ENCODE measurements at regions not wholly inside any gene's neighbourhood (a gene's known extent, or its start where the extent isn't known, plus 50 kb on each side); places are given as distances from the start of the nearest gene placed in this dataset.

DNA sequence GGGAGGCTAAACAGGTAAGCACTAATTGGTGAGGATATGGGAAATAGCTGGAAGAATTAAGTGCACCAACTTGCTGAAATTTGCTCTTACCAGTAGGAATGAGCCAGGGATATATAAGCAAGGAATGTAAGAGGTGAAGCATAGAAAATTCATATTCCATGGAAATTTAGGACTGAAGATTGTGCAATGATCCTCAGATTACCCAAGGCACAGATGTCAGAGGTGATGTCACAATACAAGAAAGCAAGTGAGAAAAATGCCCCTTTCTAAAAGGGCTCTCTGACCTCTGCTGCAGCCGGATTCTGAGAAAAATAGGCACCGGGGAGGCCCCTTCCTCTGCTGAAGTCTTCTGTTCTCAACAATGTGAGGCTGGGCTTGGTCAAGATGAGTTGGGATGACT lies 112.3 kb upstream of the ZNF678 start:
- TF ChIP-seq, protein P1, sequence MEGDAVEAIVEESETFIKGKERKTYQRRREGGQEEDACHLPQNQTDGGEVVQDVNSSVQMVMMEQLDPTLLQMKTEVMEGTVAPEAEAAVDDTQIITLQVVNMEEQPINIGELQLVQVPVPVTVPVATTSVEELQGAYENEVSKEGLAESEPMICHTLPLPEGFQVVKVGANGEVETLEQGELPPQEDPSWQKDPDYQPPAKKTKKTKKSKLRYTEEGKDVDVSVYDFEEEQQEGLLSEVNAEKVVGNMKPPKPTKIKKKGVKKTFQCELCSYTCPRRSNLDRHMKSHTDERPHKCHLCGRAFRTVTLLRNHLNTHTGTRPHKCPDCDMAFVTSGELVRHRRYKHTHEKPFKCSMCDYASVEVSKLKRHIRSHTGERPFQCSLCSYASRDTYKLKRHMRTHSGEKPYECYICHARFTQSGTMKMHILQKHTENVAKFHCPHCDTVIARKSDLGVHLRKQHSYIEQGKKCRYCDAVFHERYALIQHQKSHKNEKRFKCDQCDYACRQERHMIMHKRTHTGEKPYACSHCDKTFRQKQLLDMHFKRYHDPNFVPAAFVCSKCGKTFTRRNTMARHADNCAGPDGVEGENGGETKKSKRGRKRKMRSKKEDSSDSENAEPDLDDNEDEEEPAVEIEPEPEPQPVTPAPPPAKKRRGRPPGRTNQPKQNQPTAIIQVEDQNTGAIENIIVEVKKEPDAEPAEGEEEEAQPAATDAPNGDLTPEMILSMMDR (IDR thresholded peaks at IDR 0.05; ENCODE audit: borderline replicate concordance, extremely low read depth, low read length, poor library complexity, severe bottlenecking), result no peak
- no peak for TF ChIP-seq EZH2 (IDR thresholded peaks at IDR 0.05; ENCODE audit: borderline replicate concordance, low read depth, low read length, severe bottlenecking)

Measured in DND-41 (cell line).